ENCODE measurements at regions not wholly inside any gene's neighbourhood (a gene's known extent, or its start where the extent isn't known, plus 50 kb on each side); places are given as distances from the start of the nearest gene placed in this dataset.

- TF ChIP-seq EZH2phosphoT487 (IDR thresholded peaks at IDR 0.05; ENCODE audit: borderline replicate concordance, low read length), result no peak
- no peak for TF ChIP-seq CTCF (IDR thresholded peaks at IDR 0.05; ENCODE audit: low read depth, low read length, poor library complexity, severe bottlenecking)
Observed at GRCh38 chr2:8270699-8271098, 411.2 kb upstream of the ID2 start.

All from DOHH2 (cell line).